OCI-LY1 (cell line): ENCODE measurements at regions not wholly inside any gene's neighbourhood (a gene's known extent, or its start where the extent isn't known, plus 50 kb on each side); places are given as distances from the start of the nearest gene placed in this dataset.

Experiments
- CTCF ChIP-seq: fragments of 200-600 bp; sonication (generic), shearing (Covaris generic); IDR thresholded peaks from 2 replicates; pipeline ENCODE4 v1.5.1; 2017; ENCODE audit warnings: mild to moderate bottlenecking, antibody characterized with exemption, low read length, moderate library complexity, mixed read lengths
- EZH2 ChIP-seq: fragments of 200-600 bp; sonication (generic), shearing (Covaris generic); IDR thresholded peaks from 2 replicates; pipeline ENCODE4 v1.8.0; 2017; ENCODE audit warnings: borderline replicate concordance, mixed run types, mild to moderate bottlenecking, antibody characterized with exemption, low read length, moderate library complexity, mixed read lengths

GRCh38 chr4:173805884-173806283 lies 275.9 kb upstream of the HAND2 start:
- TF ChIP-seq CTCF (no peak), EZH2 (no peak)
